OCI-LY1 (cell line): ENCODE measurements at regions not wholly inside any gene's neighbourhood (a gene's known extent, or its start where the extent isn't known, plus 50 kb on each side); places are given as distances from the start of the nearest gene placed in this dataset.
"Not testable (repeated sequence)": the region's sequence is repeated elsewhere in the genome, so short reads cannot be mapped to it uniquely, and the experiment has no call there.

Source experiments
- H2AFZ ChIP-seq: fragments of 200-600 bp; sonication (generic), shearing (Covaris generic); 2 replicates; pipeline ENCODE4 v1.6.0; 2014; ENCODE audit warnings: antibody characterized with exemption, mild to moderate bottlenecking, low read length
- H3F3A ChIP-seq: fragments of 200-600 bp; sonication (generic), shearing (Covaris generic); 2 replicates; pipeline ENCODE4 v1.6.0; 2014; ENCODE audit warnings: mild to moderate bottlenecking, antibody characterized with exemption, low read length, moderate library complexity; ENCODE audit not compliant: insufficient read depth
- H3K27ac ChIP-seq: fragments of 200-600 bp; sonication (generic); 2 replicates; pipeline ENCODE4 v1.5.1; 2014; ENCODE audit warnings: low read length, mixed run types, mild to moderate bottlenecking, low read depth; ENCODE audit not compliant: poor library complexity, severe bottlenecking
- H3K27me3 ChIP-seq: fragments of 200-600 bp; sonication (generic); 2 replicates; pipeline ENCODE4 v1.6.0; 2014; ENCODE audit warnings: antibody characterized with exemption, mild to moderate bottlenecking, low read length, moderate library complexity; ENCODE audit not compliant: insufficient read depth
- H3K36me3 ChIP-seq: fragments of 200-600 bp; sonication (generic); 2 replicates; pipeline ENCODE4 v1.6.1; 2014; ENCODE audit warnings: mild to moderate bottlenecking, antibody characterized with exemption, low read length, moderate library complexity, mixed read lengths; ENCODE audit not compliant: insufficient read depth
- H3K4me1 ChIP-seq: fragments of 200-600 bp; sonication (generic); 2 replicates; pipeline ENCODE4 v1.5.1; 2014; ENCODE audit warnings: mild to moderate bottlenecking, low read length, moderate library complexity; ENCODE audit not compliant: insufficient read depth, severe bottlenecking
- H3K4me2 ChIP-seq: fragments of 200-600 bp; sonication (generic), shearing (Covaris generic); 2 replicates; pipeline ENCODE4 v1.6.1; 2014; ENCODE audit warnings: low read length
- H3K4me3 ChIP-seq: fragments of 200-600 bp; sonication (generic); 2 replicates; pipeline ENCODE4 v1.5.1; 2014; ENCODE audit warnings: low read length, low read depth, mild to moderate bottlenecking, mixed read lengths; ENCODE audit not compliant: poor library complexity, severe bottlenecking
- H3K79me2 ChIP-seq: fragments of 200-600 bp; shearing (Covaris generic); 2 replicates; pipeline ENCODE4 v1.6.1; 2016; ENCODE audit warnings: mixed run types, low read length, mixed read lengths; ENCODE audit not compliant: insufficient read depth
- H3K9ac ChIP-seq: fragments of 200-600 bp; sonication (generic), shearing (Covaris generic); 2 replicates; pipeline ENCODE4 v1.6.1; 2014; ENCODE audit warnings: mild to moderate bottlenecking, low read length, mixed read lengths
- H3K9me2 ChIP-seq: fragments of 200-600 bp; sonication (generic), shearing (Covaris generic); 2 replicates; pipeline ENCODE4 v1.6.1; 2014; ENCODE audit warnings: low read depth, mild to moderate bottlenecking, low read length, mixed read lengths
- H3K9me3 ChIP-seq: fragments of 200-600 bp; shearing (Covaris generic); 2 replicates; pipeline ENCODE4 v1.6.1; 2014; ENCODE audit warnings: low read length, mixed read lengths
- H4K20me1 ChIP-seq: fragments of 200-600 bp; sonication (generic), shearing (Covaris generic); 2 replicates; pipeline ENCODE4 v1.6.0; 2016; ENCODE audit warnings: mild to moderate bottlenecking, low read length; ENCODE audit not compliant: insufficient read depth
- EZH2 ChIP-seq: fragments of 200-600 bp; sonication (generic), shearing (Covaris generic); IDR thresholded peaks from 2 replicates; pipeline ENCODE4 v1.8.0; 2017; ENCODE audit warnings: borderline replicate concordance, mixed run types, mild to moderate bottlenecking, antibody characterized with exemption, low read length, moderate library complexity, mixed read lengths
- TF ChIP-seq, protein P1 (sequence below): fragments of 200-600 bp; sonication (generic), shearing (Covaris generic); IDR thresholded peaks from 2 replicates; pipeline ENCODE4 v1.5.1; 2017; ENCODE audit warnings: mild to moderate bottlenecking, antibody characterized with exemption, low read length, moderate library complexity, mixed read lengths

DNA sequence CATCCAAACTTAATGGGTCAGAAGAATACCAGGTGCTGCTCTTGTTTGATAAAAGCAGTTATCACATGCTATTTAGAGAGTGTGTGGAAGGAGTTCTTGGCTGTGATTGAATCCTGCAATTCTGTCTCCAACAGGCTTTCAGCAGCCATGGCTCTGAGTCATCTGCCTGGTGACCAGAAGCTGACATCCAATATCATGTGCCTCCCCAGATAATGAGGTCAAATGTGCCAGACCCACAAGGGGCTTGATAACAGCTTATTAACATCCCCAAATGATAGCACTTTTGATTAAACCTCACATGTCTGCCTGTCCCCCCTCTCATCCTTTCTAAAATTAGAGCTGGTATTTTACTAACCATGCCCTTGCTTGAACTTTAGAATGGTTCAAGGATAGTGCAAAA, 175.7 kb upstream of the PLN start:
- H3K27ac ChIP-seq: no peak overlapping the region
- H3K4me2 ChIP-seq: no peak overlapping the region
- no peak overlapping the region for H2AFZ ChIP-seq
- no peaks in the 10 kb centered on the region for H3K36me3 ChIP-seq
- TF ChIP-seq EZH2: no peak
- TF ChIP-seq, protein P1, sequence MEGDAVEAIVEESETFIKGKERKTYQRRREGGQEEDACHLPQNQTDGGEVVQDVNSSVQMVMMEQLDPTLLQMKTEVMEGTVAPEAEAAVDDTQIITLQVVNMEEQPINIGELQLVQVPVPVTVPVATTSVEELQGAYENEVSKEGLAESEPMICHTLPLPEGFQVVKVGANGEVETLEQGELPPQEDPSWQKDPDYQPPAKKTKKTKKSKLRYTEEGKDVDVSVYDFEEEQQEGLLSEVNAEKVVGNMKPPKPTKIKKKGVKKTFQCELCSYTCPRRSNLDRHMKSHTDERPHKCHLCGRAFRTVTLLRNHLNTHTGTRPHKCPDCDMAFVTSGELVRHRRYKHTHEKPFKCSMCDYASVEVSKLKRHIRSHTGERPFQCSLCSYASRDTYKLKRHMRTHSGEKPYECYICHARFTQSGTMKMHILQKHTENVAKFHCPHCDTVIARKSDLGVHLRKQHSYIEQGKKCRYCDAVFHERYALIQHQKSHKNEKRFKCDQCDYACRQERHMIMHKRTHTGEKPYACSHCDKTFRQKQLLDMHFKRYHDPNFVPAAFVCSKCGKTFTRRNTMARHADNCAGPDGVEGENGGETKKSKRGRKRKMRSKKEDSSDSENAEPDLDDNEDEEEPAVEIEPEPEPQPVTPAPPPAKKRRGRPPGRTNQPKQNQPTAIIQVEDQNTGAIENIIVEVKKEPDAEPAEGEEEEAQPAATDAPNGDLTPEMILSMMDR: no peak
- H3F3A ChIP-seq: no peaks in the 10 kb centered on the region
- H3K9ac ChIP-seq: no peak overlapping the region
- H3K27me3 ChIP-seq: no peaks in the 10 kb centered on the region
- no peaks in the 10 kb centered on the region for H4K20me1 ChIP-seq
- no peak overlapping the region for H3K4me3 ChIP-seq
- H3K9me3 ChIP-seq: no peaks in the 10 kb centered on the region
- H3K9me2 ChIP-seq: no peaks in the 10 kb centered on the region
- H3K79me2 ChIP-seq: no peaks in the 10 kb centered on the region
- no peaks in the 10 kb centered on the region for H3K4me1 ChIP-seq

DNA sequence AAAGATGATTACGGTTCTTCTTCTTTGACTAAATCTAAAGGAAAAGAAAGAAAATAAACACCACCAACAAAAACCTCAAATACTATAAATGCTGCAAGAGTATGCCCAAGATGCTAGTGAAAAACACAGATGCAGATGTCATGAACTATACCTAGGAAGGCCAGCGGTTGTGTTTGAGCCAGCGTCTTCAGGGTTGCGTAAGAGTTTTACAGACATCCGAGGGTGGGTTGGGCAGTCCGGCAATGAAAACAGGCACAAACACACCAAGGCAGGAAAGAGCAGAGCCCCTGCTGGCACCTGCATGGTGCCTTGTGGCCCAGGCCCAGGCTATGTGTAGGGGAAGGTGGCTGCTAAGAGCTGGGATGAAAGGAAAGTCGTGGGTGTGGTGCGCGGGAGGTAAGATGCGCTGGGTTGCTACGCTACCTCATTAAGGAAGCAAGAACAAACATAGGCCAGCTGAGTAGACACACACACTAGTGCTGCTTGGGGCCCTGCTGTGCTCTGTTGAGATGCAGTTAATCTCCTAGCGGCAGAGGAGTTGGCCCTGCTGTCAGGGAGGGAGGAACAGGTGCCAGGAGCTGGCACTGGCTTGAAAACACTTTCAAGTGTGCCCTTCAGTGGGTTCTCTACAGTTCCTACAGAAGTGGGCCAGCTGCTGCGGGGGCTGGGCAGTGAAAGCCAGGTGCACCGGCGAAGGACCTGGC, 170.2 kb upstream of the PLN start:
- H3K9me3 ChIP-seq: no peaks in the 10 kb centered on the region
- no peak overlapping the region for H2AFZ ChIP-seq
- TF ChIP-seq, protein P1: no peak
- TF ChIP-seq EZH2: no peak
- no peak overlapping the region for H3K4me3 ChIP-seq
- H3F3A ChIP-seq: no peaks in the 10 kb centered on the region
- no peaks in the 10 kb centered on the region for H4K20me1 ChIP-seq
- no peaks in the 10 kb centered on the region for H3K79me2 ChIP-seq
- H3K4me2 ChIP-seq: no peak overlapping the region
- no peaks in the 10 kb centered on the region for H3K27me3 ChIP-seq
- H3K27ac ChIP-seq: no peak overlapping the region
- H3K9ac ChIP-seq: no peak overlapping the region
- H3K4me1 ChIP-seq: no peaks in the 10 kb centered on the region
- H3K9me2 ChIP-seq: no peaks in the 10 kb centered on the region
- H3K36me3 ChIP-seq: no peaks in the 10 kb centered on the region

DNA sequence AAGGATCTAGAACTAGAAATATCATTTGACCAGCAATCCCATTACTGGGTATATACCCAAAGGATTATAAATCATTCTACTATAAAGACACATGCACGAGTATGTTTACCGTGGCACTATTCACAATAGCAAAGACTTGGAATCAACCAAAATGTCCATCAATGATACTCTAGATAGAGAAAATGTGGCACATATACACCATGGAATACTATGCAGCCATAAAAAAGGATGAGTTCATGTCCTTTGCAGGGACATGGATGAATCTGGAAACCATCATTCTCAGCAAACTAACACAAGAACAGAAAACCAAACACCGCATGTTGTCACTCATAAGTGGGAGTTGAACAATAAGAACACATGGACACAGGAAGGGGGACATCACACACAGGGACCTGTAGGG, 167.5 kb upstream of the PLN start:
- not testable (repeated sequence) for H3K36me3 ChIP-seq, H4K20me1 ChIP-seq, H3K27me3 ChIP-seq, H3K9me3 ChIP-seq, H3K4me3 ChIP-seq, H2AFZ ChIP-seq, H3K9ac ChIP-seq, H3F3A ChIP-seq, H3K27ac ChIP-seq, H3K4me1 ChIP-seq, H3K9me2 ChIP-seq, H3K79me2 ChIP-seq, H3K4me2 ChIP-seq

DNA sequence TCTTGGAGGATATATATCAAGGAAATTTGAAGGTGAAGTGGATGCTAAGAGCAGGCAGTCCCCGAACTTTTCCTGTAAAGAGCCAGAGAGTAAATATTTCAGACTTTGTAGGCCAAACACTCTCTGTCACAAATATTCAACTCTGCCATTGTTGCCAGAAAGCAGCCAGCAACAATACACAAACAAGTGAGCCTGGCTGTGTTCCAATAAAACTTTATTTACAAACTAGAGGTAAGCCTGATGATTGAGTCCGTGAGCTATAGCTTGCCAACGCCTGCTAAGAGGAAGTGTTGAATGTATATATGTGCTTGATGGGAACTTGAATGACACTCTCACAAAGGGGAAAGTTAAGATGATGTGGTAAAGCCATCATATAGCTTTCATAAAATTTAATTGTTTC, 166.0 kb upstream of the PLN start:
- Histone ChIP-seq H3K36me3 (no peaks in the 10 kb centered on the region), H3K4me2 (no peak overlapping the region), H3K27me3 (no peaks in the 10 kb centered on the region), H3K79me2 (no peaks in the 10 kb centered on the region), H3K9ac (no peak overlapping the region), H3K4me1 (no peaks in the 10 kb centered on the region), H2AFZ (no peak overlapping the region), H3K9me3 (no peaks in the 10 kb centered on the region), H3K27ac (no peak overlapping the region), H3F3A (no peaks in the 10 kb centered on the region), H3K4me3 (no peak overlapping the region), H4K20me1 (no peaks in the 10 kb centered on the region), H3K9me2 (no peaks in the 10 kb centered on the region)
- TF ChIP-seq, protein P1: no peak
- no peak for TF ChIP-seq EZH2
